ENCODE measurements at regions not wholly inside any gene's neighbourhood (a gene's known extent, or its start where the extent isn't known, plus 50 kb on each side); places are given as distances from the start of the nearest gene placed in this dataset.

GRCh38 chr18:62442391-62442790 lies 80.4 kb upstream of the ZCCHC2 start:
- TF ChIP-seq, protein P1, sequence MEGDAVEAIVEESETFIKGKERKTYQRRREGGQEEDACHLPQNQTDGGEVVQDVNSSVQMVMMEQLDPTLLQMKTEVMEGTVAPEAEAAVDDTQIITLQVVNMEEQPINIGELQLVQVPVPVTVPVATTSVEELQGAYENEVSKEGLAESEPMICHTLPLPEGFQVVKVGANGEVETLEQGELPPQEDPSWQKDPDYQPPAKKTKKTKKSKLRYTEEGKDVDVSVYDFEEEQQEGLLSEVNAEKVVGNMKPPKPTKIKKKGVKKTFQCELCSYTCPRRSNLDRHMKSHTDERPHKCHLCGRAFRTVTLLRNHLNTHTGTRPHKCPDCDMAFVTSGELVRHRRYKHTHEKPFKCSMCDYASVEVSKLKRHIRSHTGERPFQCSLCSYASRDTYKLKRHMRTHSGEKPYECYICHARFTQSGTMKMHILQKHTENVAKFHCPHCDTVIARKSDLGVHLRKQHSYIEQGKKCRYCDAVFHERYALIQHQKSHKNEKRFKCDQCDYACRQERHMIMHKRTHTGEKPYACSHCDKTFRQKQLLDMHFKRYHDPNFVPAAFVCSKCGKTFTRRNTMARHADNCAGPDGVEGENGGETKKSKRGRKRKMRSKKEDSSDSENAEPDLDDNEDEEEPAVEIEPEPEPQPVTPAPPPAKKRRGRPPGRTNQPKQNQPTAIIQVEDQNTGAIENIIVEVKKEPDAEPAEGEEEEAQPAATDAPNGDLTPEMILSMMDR (IDR thresholded peaks at IDR 0.05; ENCODE audit: unreplicated experiment in 3 of 3): no peak
- H3K27ac Mint-ChIP-seq: no peak overlapping the region
- no peak overlapping the region for H3K4me3 Mint-ChIP-seq
- H3K4me1 Mint-ChIP-seq: peaks cover 8% of the 10 kb centered on the region
- peaks cover 15% of the 10 kb centered on the region for H3K27me3 Mint-ChIP-seq (ENCODE audit: low read depth)
- H3K36me3 Mint-ChIP-seq (ENCODE audit: low read depth): no peaks in the 10 kb centered on the region
- peaks cover 3% of the 10 kb centered on the region for H3K9me3 Mint-ChIP-seq

GRCh38 chr18:62445386-62445917 lies 77.4 kb upstream of the ZCCHC2 start:
- Mint-ChIP-seq H3K36me3 (ENCODE audit: low read depth) (no peaks in the 10 kb centered on the region), H3K27ac (no peak overlapping the region), H3K4me3 (no peak overlapping the region), H3K4me1 (peaks cover 2% of the 10 kb centered on the region), H3K9me3 (peaks cover 9% of the 10 kb centered on the region), H3K27me3 (ENCODE audit: low read depth) (peaks cover 10% of the 10 kb centered on the region)
- TF ChIP-seq, protein P1 (IDR thresholded peaks at IDR 0.05; ENCODE audit: unreplicated experiment in 3 of 3): no peak

DNA sequence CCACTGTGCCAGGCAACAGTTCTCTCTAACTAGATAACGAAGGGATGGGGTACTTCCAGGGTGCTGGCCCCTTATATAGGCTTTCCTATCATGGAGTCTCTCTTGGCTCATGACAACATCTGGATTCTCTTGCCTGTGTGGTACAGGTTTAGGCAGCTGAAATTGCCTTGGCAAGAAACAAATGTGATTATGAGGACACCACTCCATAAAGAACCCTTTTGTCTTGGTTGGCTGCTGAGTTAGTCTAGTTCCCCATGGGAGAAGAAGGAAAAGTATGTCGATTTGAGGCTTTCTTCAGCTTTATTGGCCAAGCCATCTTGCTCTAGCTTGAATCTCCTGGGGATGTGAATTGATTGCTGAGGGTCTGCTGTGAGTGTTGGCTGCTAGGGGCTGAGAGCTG lies 76.3 kb upstream of the ZCCHC2 start:
- H3K4me1 Mint-ChIP-seq: peaks cover 12% of the 10 kb centered on the region
- TF ChIP-seq, protein P1 (IDR thresholded peaks at IDR 0.05; ENCODE audit: unreplicated experiment in 3 of 3): no peak
- H3K4me3 Mint-ChIP-seq: no peak overlapping the region

GRCh38 chr18:62447652-62448051 lies 75.2 kb upstream of the ZCCHC2 start:
- H3K4me1 Mint-ChIP-seq: peaks cover 12% of the 10 kb centered on the region
- no peaks in the 10 kb centered on the region for H3K36me3 Mint-ChIP-seq (ENCODE audit: low read depth)
- H3K4me3 Mint-ChIP-seq: no peak overlapping the region
- TF ChIP-seq, protein P1 (IDR thresholded peaks at IDR 0.05; ENCODE audit: unreplicated experiment in 3 of 3): no peak
- peaks cover 14% of the 10 kb centered on the region for H3K27me3 Mint-ChIP-seq (ENCODE audit: low read depth)
- H3K9me3 Mint-ChIP-seq: peaks cover 14% of the 10 kb centered on the region
- H3K27ac Mint-ChIP-seq: no peak overlapping the region

More for the DNA sequence above, 76.3 kb upstream of the ZCCHC2 start:
- Mint-ChIP-seq H3K27me3 (ENCODE audit: low read depth) (peaks cover 14% of the 10 kb centered on the region), H3K9me3 (peaks cover 14% of the 10 kb centered on the region), H3K27ac (no peak overlapping the region), H3K36me3 (ENCODE audit: low read depth) (no peaks in the 10 kb centered on the region)

DNA sequence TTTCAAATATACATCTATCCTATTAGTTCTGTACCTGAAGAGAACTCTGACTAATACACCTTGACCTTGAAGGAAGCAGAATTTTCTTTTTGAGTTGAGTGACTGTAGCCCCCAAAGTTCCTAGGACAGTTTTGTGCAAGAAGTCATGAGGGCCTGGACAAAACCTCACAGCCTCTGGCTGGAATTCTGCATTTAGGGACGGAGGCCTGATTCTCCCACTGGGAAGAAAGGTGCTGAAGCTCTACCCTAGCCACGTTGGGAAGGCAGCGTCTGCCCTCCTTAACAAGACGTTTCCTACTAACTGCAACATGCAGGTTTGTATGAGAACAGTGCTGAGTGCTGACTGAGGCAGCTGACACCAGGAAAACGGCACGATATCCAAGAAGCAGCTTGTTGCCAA lies 74.4 kb upstream of the ZCCHC2 start:
- TF ChIP-seq, protein P1 (IDR thresholded peaks at IDR 0.05; ENCODE audit: unreplicated experiment in 3 of 3): no peak
- no peaks in the 10 kb centered on the region for H3K36me3 Mint-ChIP-seq (ENCODE audit: low read depth)
- peaks cover 17% of the 10 kb centered on the region for H3K27me3 Mint-ChIP-seq (ENCODE audit: low read depth)
- H3K4me1 Mint-ChIP-seq: peaks cover 12% of the 10 kb centered on the region
- peaks cover 14% of the 10 kb centered on the region for H3K9me3 Mint-ChIP-seq
- H3K27ac Mint-ChIP-seq: no peak overlapping the region
- no peak overlapping the region for H3K4me3 Mint-ChIP-seq

- Mint-ChIP-seq H3K27me3 (ENCODE audit: low read depth) (peaks cover 18% of the 10 kb centered on the region), H3K36me3 (ENCODE audit: low read depth) (no peaks in the 10 kb centered on the region), H3K4me1 (peaks cover 12% of the 10 kb centered on the region), H3K9me3 (peaks cover 14% of the 10 kb centered on the region), H3K27ac (no peak overlapping the region), H3K4me3 (no peak overlapping the region)
- TF ChIP-seq, protein P1 (IDR thresholded peaks at IDR 0.05; ENCODE audit: unreplicated experiment in 3 of 3): no peak
Measured at GRCh38 chr18:62449490-62450104, 73.2 kb upstream of the ZCCHC2 start.
